ENCODE measurements at regions not wholly inside any gene's neighbourhood (a gene's known extent, or its start where the extent isn't known, plus 50 kb on each side); places are given as distances from the start of the nearest gene placed in this dataset.

DNA sequence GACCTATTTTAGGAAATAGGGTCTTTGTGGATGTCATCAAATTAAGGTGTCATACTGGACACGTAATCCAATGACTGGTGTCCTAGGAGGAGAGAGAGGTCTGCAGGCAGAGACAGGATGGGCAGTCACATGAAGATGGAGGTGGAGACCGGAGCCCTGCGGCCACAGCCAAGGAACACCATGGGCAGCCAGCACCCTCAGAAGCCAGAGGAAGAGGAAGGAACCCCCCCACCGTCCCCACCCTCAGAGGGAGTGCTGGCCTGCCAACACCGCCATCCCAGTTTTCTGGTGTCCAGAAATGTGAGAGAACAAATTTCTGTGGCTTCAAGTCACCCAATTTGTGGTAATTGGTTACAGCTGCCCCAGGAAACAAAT lies 88.3 kb downstream of the NSUN2 start:
- TF ChIP-seq, protein P1, sequence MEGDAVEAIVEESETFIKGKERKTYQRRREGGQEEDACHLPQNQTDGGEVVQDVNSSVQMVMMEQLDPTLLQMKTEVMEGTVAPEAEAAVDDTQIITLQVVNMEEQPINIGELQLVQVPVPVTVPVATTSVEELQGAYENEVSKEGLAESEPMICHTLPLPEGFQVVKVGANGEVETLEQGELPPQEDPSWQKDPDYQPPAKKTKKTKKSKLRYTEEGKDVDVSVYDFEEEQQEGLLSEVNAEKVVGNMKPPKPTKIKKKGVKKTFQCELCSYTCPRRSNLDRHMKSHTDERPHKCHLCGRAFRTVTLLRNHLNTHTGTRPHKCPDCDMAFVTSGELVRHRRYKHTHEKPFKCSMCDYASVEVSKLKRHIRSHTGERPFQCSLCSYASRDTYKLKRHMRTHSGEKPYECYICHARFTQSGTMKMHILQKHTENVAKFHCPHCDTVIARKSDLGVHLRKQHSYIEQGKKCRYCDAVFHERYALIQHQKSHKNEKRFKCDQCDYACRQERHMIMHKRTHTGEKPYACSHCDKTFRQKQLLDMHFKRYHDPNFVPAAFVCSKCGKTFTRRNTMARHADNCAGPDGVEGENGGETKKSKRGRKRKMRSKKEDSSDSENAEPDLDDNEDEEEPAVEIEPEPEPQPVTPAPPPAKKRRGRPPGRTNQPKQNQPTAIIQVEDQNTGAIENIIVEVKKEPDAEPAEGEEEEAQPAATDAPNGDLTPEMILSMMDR (IDR thresholded peaks at IDR 0.05; ENCODE audit: borderline replicate concordance), result no peak
- H3K36me3 ChIP-seq, result no peaks in the 10 kb centered on the region
- H3K27ac ChIP-seq (replicated peaks), result no peak overlapping the region
- H3K27me3 ChIP-seq (ENCODE audit: low read depth), result no peaks in the 10 kb centered on the region
- H3K9me3 ChIP-seq (replicated peaks), result no peaks in the 10 kb centered on the region
- intact Hi-C loops (cut with micrococcal nuclease), result no loop called here
- no peak overlapping the region for H3K4me3 ChIP-seq
- peaks cover 13% of the 10 kb centered on the region for H3K4me1 ChIP-seq
- no peak for DNase-seq
